ENCODE measurements at regions not wholly inside any gene's neighbourhood (a gene's known extent, or its start where the extent isn't known, plus 50 kb on each side); places are given as distances from the start of the nearest gene placed in this dataset.

- no peak for DNase-seq (ENCODE audit: low read depth)
- no peak overlapping the region for H3K4me3 ChIP-seq (ENCODE audit: low read depth, low read length)
- TF ChIP-seq CTCF (IDR thresholded peaks at IDR 0.05; ENCODE audit: insufficient read depth, low read depth, low read length) = no peak
Measured at GRCh38 chr11:128231845-128232410, 355.4 kb downstream of the ETS1 start.

GRCh38 chr11:128227466-128227865 is 359.9 kb downstream of the ETS1 start:
- H3K4me3 ChIP-seq (ENCODE audit: low read depth, low read length) = no peak overlapping the region
- no peak for TF ChIP-seq CTCF (IDR thresholded peaks at IDR 0.05; ENCODE audit: insufficient read depth, low read depth, low read length)
- DNase-seq (ENCODE audit: low read depth) = no peak

DNA sequence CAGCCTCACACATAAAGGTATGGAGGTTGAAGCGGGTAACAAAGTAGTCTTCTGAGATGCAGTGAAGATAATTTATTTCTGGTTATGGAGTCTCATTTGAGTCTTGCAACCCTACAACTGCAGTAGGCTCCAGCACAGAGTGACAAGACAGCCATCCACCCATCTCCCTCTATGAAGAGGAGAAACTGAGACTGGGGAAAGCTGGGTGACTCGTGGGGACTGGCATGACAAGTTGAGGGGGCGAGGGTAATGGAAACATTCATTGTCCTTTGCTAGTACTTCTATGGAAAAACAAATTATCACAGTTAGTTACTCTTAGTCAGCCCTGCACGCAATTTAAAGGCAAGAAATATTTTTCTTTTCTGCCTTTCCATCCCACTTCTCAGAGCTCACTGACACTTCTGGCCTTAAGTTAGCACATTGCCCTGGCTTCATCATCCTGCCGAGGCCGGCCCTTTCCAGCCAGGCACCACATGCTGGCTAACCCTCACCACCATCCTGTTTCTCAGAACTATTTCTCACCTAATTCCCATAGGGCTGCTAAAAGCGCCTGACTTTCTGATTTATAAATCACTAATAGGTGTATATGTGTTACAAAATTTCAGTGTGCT is 361.1 kb downstream of the ETS1 start:
- no peak for DNase-seq (ENCODE audit: low read depth)
- no peak for TF ChIP-seq CTCF (IDR thresholded peaks at IDR 0.05; ENCODE audit: insufficient read depth, low read depth, low read length)
- H3K4me3 ChIP-seq (ENCODE audit: low read depth, low read length) = no peak overlapping the region

- TF ChIP-seq CTCF (IDR thresholded peaks at IDR 0.05; ENCODE audit: insufficient read depth, low read depth, low read length) = no peak
- DNase-seq (ENCODE audit: low read depth) = peak; percentile 80
- H3K4me3 ChIP-seq (ENCODE audit: low read depth, low read length) = no peak overlapping the region
Measured at GRCh38 chr11:128222245-128222884, 365.0 kb downstream of the ETS1 start.

GRCh38 chr11:128219731-128220120 is 367.6 kb downstream of the ETS1 start:
- no peak for DNase-seq (ENCODE audit: low read depth)
- no peak for TF ChIP-seq CTCF (IDR thresholded peaks at IDR 0.05; ENCODE audit: insufficient read depth, low read depth, low read length)
- no peak overlapping the region for H3K4me3 ChIP-seq (ENCODE audit: low read depth, low read length)

DNA sequence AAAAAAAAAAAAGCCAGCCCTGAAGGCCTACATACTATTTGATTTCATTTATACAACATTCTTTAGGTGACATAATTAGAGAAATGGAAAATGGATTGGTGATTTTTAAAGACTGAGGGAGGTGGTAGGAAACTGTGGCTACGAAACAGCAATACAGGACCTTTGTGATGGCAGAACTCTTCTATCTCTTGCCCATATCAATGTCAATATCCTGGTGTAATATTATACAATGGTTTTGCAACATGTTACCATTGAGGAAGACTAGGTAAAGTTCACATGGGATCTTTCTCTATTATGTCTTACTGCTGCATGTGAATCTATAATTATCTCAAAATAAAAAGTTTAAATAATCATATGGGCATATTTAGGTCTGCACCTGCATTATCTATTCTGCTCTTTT is 371.2 kb downstream of the ETS1 start:
- no peak for DNase-seq (ENCODE audit: low read depth)
- TF ChIP-seq CTCF (IDR thresholded peaks at IDR 0.05; ENCODE audit: insufficient read depth, low read depth, low read length) = no peak
- no peak overlapping the region for H3K4me3 ChIP-seq (ENCODE audit: low read depth, low read length)

All from fibroblast of villous mesenchyme (primary cell).